ENCODE measurements at regions not wholly inside any gene's neighbourhood (a gene's known extent, or its start where the extent isn't known, plus 50 kb on each side); places are given as distances from the start of the nearest gene placed in this dataset.

GRCh38 chr20:51335329-51335841, 207.1 kb downstream of the NFATC2 start:
- Histone ChIP-seq H3K9ac (ENCODE audit: low read length) (no peak overlapping the region), H3K27me3 (replicated peaks; ENCODE audit: control insufficient read depth, insufficient read depth, low read length) (no peaks in the 10 kb centered on the region), H3K4me3 (ENCODE audit: low read length) (no peak overlapping the region), H3K4me1 (ENCODE audit: control insufficient read depth, insufficient read depth, low read length) (no peaks in the 10 kb centered on the region), H3K9me3 (ENCODE audit: control insufficient read depth, low read length) (peaks cover under 1% of the 10 kb centered on the region), H3K36me3 (ENCODE audit: control insufficient read depth, insufficient read depth, low read length, severe bottlenecking) (no peaks in the 10 kb centered on the region)
- DNase-seq (ENCODE audit: low read depth), result peak; percentile 93

GRCh38 chr20:51334609-51335008, 207.9 kb downstream of the NFATC2 start:
- peaks cover 8% of the 10 kb centered on the region for H3K9me3 ChIP-seq (ENCODE audit: control insufficient read depth, low read length)
- DNase-seq (ENCODE audit: low read depth), result no peak
- no peak overlapping the region for H3K4me3 ChIP-seq (ENCODE audit: low read length)
- H3K9ac ChIP-seq (ENCODE audit: low read length), result no peak overlapping the region
- H3K36me3 ChIP-seq (ENCODE audit: control insufficient read depth, insufficient read depth, low read length, severe bottlenecking), result no peaks in the 10 kb centered on the region
- H3K4me1 ChIP-seq (ENCODE audit: control insufficient read depth, insufficient read depth, low read length), result no peaks in the 10 kb centered on the region
- H3K27me3 ChIP-seq (replicated peaks; ENCODE audit: control insufficient read depth, insufficient read depth, low read length), result no peaks in the 10 kb centered on the region

GRCh38 chr20:51333971-51334370, 208.5 kb downstream of the NFATC2 start:
- H3K4me3 ChIP-seq (ENCODE audit: low read length), result no peak overlapping the region
- H3K36me3 ChIP-seq (ENCODE audit: control insufficient read depth, insufficient read depth, low read length, severe bottlenecking), result no peaks in the 10 kb centered on the region
- H3K9me3 ChIP-seq (ENCODE audit: control insufficient read depth, low read length), result peaks cover 14% of the 10 kb centered on the region
- H3K4me1 ChIP-seq (ENCODE audit: control insufficient read depth, insufficient read depth, low read length), result no peaks in the 10 kb centered on the region
- DNase-seq (ENCODE audit: low read depth), result no peak
- H3K9ac ChIP-seq (ENCODE audit: low read length), result no peak overlapping the region
- H3K27me3 ChIP-seq (replicated peaks; ENCODE audit: control insufficient read depth, insufficient read depth, low read length), result no peaks in the 10 kb centered on the region

GRCh38 chr20:51333446-51333845, 209.1 kb downstream of the NFATC2 start:
- no peak overlapping the region for H3K4me3 ChIP-seq (ENCODE audit: low read length)
- no peak overlapping the region for H3K9ac ChIP-seq (ENCODE audit: low read length)
- H3K9me3 ChIP-seq (ENCODE audit: control insufficient read depth, low read length), result peaks cover 17% of the 10 kb centered on the region
- DNase-seq (ENCODE audit: low read depth), result no peak
- H3K36me3 ChIP-seq (ENCODE audit: control insufficient read depth, insufficient read depth, low read length, severe bottlenecking), result no peaks in the 10 kb centered on the region
- no peaks in the 10 kb centered on the region for H3K4me1 ChIP-seq (ENCODE audit: control insufficient read depth, insufficient read depth, low read length)
- H3K27me3 ChIP-seq (replicated peaks; ENCODE audit: control insufficient read depth, insufficient read depth, low read length), result no peaks in the 10 kb centered on the region

- peak; percentile 83 for DNase-seq (ENCODE audit: low read depth)
- Histone ChIP-seq H3K4me1 (ENCODE audit: control insufficient read depth, insufficient read depth, low read length) (peaks cover 5% of the 10 kb centered on the region), H3K36me3 (ENCODE audit: control insufficient read depth, insufficient read depth, low read length, severe bottlenecking) (no peaks in the 10 kb centered on the region), H3K4me3 (ENCODE audit: low read length) (no peak overlapping the region), H3K9me3 (ENCODE audit: control insufficient read depth, low read length) (peaks cover 17% of the 10 kb centered on the region), H3K9ac (ENCODE audit: low read length) (no peak overlapping the region), H3K27me3 (replicated peaks; ENCODE audit: control insufficient read depth, insufficient read depth, low read length) (no peaks in the 10 kb centered on the region)
Measured at GRCh38 chr20:51331481-51331880, 211.0 kb downstream of the NFATC2 start.

GRCh38 chr20:51329845-51330244, 212.7 kb downstream of the NFATC2 start:
- DNase-seq (ENCODE audit: low read depth), result no peak
- Histone ChIP-seq H3K4me3 (ENCODE audit: low read length) (no peak overlapping the region), H3K9ac (ENCODE audit: low read length) (no peak overlapping the region), H3K36me3 (ENCODE audit: control insufficient read depth, insufficient read depth, low read length, severe bottlenecking) (no peaks in the 10 kb centered on the region), H3K4me1 (ENCODE audit: control insufficient read depth, insufficient read depth, low read length) (peaks cover 5% of the 10 kb centered on the region), H3K9me3 (ENCODE audit: control insufficient read depth, low read length) (peaks cover 26% of the 10 kb centered on the region), H3K27me3 (replicated peaks; ENCODE audit: control insufficient read depth, insufficient read depth, low read length) (no peaks in the 10 kb centered on the region)

- peaks cover 2% of the 10 kb centered on the region for H3K27me3 ChIP-seq (replicated peaks; ENCODE audit: control insufficient read depth, insufficient read depth, low read length)
- H3K36me3 ChIP-seq (ENCODE audit: control insufficient read depth, insufficient read depth, low read length, severe bottlenecking), result no peaks in the 10 kb centered on the region
- no peak overlapping the region for H3K9ac ChIP-seq (ENCODE audit: low read length)
- peak; percentile 94 for DNase-seq (ENCODE audit: low read depth)
- H3K9me3 ChIP-seq (ENCODE audit: control insufficient read depth, low read length), result peaks cover 26% of the 10 kb centered on the region
- peaks cover 5% of the 10 kb centered on the region for H3K4me1 ChIP-seq (ENCODE audit: control insufficient read depth, insufficient read depth, low read length)
- H3K4me3 ChIP-seq (ENCODE audit: low read length), result no peak overlapping the region
Measured at GRCh38 chr20:51327251-51327841, 215.2 kb downstream of the NFATC2 start.

GRCh38 chr20:51326201-51326819, 216.2 kb downstream of the NFATC2 start:
- peaks cover 2% of the 10 kb centered on the region for H3K27me3 ChIP-seq (replicated peaks; ENCODE audit: control insufficient read depth, insufficient read depth, low read length)
- peaks cover 26% of the 10 kb centered on the region for H3K9me3 ChIP-seq (ENCODE audit: control insufficient read depth, low read length)
- DNase-seq (ENCODE audit: low read depth), result peak; percentile 60
- no peaks in the 10 kb centered on the region for H3K36me3 ChIP-seq (ENCODE audit: control insufficient read depth, insufficient read depth, low read length, severe bottlenecking)
- no peak overlapping the region for H3K4me3 ChIP-seq (ENCODE audit: low read length)
- no peak overlapping the region for H3K9ac ChIP-seq (ENCODE audit: low read length)
- H3K4me1 ChIP-seq (ENCODE audit: control insufficient read depth, insufficient read depth, low read length), result peaks cover 5% of the 10 kb centered on the region

- Histone ChIP-seq H3K27me3 (replicated peaks; ENCODE audit: control insufficient read depth, insufficient read depth, low read length) (peaks cover 4% of the 10 kb centered on the region), H3K9ac (ENCODE audit: low read length) (no peak overlapping the region), H3K4me1 (ENCODE audit: control insufficient read depth, insufficient read depth, low read length) (no peaks in the 10 kb centered on the region), H3K36me3 (ENCODE audit: control insufficient read depth, insufficient read depth, low read length, severe bottlenecking) (no peaks in the 10 kb centered on the region), H3K9me3 (ENCODE audit: control insufficient read depth, low read length) (peaks cover 9% of the 10 kb centered on the region), H3K4me3 (ENCODE audit: low read length) (no peak overlapping the region)
- DNase-seq (ENCODE audit: low read depth), result no peak
Measured at GRCh38 chr20:51322164-51322707, 220.3 kb downstream of the NFATC2 start.

GRCh38 chr20:51321343-51322163, 221.0 kb downstream of the NFATC2 start:
- no peak overlapping the region for H3K4me3 ChIP-seq (ENCODE audit: low read length)
- no peaks in the 10 kb centered on the region for H3K36me3 ChIP-seq (ENCODE audit: control insufficient read depth, insufficient read depth, low read length, severe bottlenecking)
- H3K9ac ChIP-seq (ENCODE audit: low read length), result no peak overlapping the region
- DNase-seq (ENCODE audit: low read depth), result no peak
- H3K4me1 ChIP-seq (ENCODE audit: control insufficient read depth, insufficient read depth, low read length), result no peaks in the 10 kb centered on the region
- H3K9me3 ChIP-seq (ENCODE audit: control insufficient read depth, low read length), result peaks cover 9% of the 10 kb centered on the region
- H3K27me3 ChIP-seq (replicated peaks; ENCODE audit: control insufficient read depth, insufficient read depth, low read length), result peaks cover 4% of the 10 kb centered on the region

- Histone ChIP-seq H3K9me3 (ENCODE audit: control insufficient read depth, low read length) (no peaks in the 10 kb centered on the region), H3K9ac (ENCODE audit: low read length) (no peak overlapping the region), H3K4me1 (ENCODE audit: control insufficient read depth, insufficient read depth, low read length) (no peaks in the 10 kb centered on the region), H3K36me3 (ENCODE audit: control insufficient read depth, insufficient read depth, low read length, severe bottlenecking) (no peaks in the 10 kb centered on the region), H3K27me3 (replicated peaks; ENCODE audit: control insufficient read depth, insufficient read depth, low read length) (peaks cover 4% of the 10 kb centered on the region), H3K4me3 (ENCODE audit: low read length) (no peak overlapping the region)
- no peak for DNase-seq (ENCODE audit: low read depth)
Measured at GRCh38 chr20:51319522-51319921, 223.0 kb downstream of the NFATC2 start.
